ENCODE measurements at regions not wholly inside any gene's neighbourhood (a gene's known extent, or its start where the extent isn't known, plus 50 kb on each side); places are given as distances from the start of the nearest gene placed in this dataset.
"Not testable (repeated sequence)": the region's sequence is repeated elsewhere in the genome, so short reads cannot be mapped to it uniquely, and the experiment has no call there.

DNA sequence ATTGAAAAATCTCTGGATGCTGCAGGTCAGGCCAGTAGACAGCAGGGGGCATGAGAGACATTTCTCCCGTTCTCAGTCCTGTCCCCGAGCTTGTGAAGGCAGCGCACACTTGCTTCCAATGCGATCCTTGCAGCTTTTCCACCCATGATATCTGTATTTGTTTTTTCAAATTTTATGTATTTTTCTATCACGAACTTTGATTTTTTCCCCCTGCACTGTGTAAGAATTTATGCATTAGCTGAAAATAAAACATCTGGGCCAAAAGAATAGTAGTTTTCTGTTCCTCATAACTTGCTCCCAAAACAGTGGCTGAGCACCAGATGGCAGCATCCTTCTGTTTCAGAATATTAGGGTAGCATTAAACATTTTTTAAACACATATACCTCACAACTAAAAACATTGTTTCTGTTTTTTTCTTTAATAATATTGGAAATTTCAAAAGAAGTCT, 90.9 kb upstream of the PABPC3 start:
- TF ChIP-seq, protein P1, sequence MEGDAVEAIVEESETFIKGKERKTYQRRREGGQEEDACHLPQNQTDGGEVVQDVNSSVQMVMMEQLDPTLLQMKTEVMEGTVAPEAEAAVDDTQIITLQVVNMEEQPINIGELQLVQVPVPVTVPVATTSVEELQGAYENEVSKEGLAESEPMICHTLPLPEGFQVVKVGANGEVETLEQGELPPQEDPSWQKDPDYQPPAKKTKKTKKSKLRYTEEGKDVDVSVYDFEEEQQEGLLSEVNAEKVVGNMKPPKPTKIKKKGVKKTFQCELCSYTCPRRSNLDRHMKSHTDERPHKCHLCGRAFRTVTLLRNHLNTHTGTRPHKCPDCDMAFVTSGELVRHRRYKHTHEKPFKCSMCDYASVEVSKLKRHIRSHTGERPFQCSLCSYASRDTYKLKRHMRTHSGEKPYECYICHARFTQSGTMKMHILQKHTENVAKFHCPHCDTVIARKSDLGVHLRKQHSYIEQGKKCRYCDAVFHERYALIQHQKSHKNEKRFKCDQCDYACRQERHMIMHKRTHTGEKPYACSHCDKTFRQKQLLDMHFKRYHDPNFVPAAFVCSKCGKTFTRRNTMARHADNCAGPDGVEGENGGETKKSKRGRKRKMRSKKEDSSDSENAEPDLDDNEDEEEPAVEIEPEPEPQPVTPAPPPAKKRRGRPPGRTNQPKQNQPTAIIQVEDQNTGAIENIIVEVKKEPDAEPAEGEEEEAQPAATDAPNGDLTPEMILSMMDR (IDR thresholded peaks at IDR 0.05): peak in 4 of 6 experiments; percentile 9 to 75 (median 41)
- TF ChIP-seq POLR2A (IDR thresholded peaks at IDR 0.05): not testable (repeated sequence)
